Neural crest cell (in vitro differentiated cells): ENCODE measurements at regions not wholly inside any gene's neighbourhood (a gene's known extent, or its start where the extent isn't known, plus 50 kb on each side); places are given as distances from the start of the nearest gene placed in this dataset.

Source experiments
- DNase-seq: peaks from one replicate; pipeline ENCODE4 v3.0.0; 2021; ENCODE audit warnings: low read depth, mixed read lengths, low spot score
- H3K27ac Mint-ChIP-seq: one replicate; pipeline ENCODE4 v1.8.0; 2021; ENCODE audit warnings: mild to moderate bottlenecking, mixed read lengths; ENCODE audit not compliant: unreplicated experiment
- H3K27me3 Mint-ChIP-seq: 2 replicates; pipeline ENCODE4 v1.8.0; 2021; ENCODE audit warnings: low read depth, mild to moderate bottlenecking, mixed read lengths
- H3K36me3 Mint-ChIP-seq: 2 replicates; pipeline ENCODE4 v1.8.0; 2021; ENCODE audit warnings: low read depth, mild to moderate bottlenecking, mixed read lengths
- H3K4me1 Mint-ChIP-seq: 2 replicates; pipeline ENCODE4 v1.8.0; 2021; ENCODE audit warnings: mixed read lengths
- H3K4me3 Mint-ChIP-seq: one replicate; pipeline ENCODE4 v1.8.0; 2021; ENCODE audit warnings: mild to moderate bottlenecking, mixed read lengths
- H3K9me3 Mint-ChIP-seq: 2 replicates; pipeline ENCODE4 v1.8.0; 2021; ENCODE audit warnings: mixed read lengths
- TF ChIP-seq, protein P1 (sequence below): fragments of 200-600 bp; sonication (generic); conservative IDR thresholded peaks from 2 replicates; pipeline ENCODE4 v1.5.0; 2021; ENCODE audit warnings: antibody characterized with exemption, mild to moderate bottlenecking

- DNase-seq = no peak
- no peak overlapping the region for H3K27ac Mint-ChIP-seq
- H3K9me3 Mint-ChIP-seq = peaks cover 9% of the 10 kb centered on the region
- no peak overlapping the region for H3K4me3 Mint-ChIP-seq
- H3K36me3 Mint-ChIP-seq = peaks cover 3% of the 10 kb centered on the region
- TF ChIP-seq, protein P1, sequence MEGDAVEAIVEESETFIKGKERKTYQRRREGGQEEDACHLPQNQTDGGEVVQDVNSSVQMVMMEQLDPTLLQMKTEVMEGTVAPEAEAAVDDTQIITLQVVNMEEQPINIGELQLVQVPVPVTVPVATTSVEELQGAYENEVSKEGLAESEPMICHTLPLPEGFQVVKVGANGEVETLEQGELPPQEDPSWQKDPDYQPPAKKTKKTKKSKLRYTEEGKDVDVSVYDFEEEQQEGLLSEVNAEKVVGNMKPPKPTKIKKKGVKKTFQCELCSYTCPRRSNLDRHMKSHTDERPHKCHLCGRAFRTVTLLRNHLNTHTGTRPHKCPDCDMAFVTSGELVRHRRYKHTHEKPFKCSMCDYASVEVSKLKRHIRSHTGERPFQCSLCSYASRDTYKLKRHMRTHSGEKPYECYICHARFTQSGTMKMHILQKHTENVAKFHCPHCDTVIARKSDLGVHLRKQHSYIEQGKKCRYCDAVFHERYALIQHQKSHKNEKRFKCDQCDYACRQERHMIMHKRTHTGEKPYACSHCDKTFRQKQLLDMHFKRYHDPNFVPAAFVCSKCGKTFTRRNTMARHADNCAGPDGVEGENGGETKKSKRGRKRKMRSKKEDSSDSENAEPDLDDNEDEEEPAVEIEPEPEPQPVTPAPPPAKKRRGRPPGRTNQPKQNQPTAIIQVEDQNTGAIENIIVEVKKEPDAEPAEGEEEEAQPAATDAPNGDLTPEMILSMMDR = no peak
- H3K27me3 Mint-ChIP-seq = no peaks in the 10 kb centered on the region
- H3K4me1 Mint-ChIP-seq = no peaks in the 10 kb centered on the region
These were observed 72.1 kb upstream of the SEC61G start for GRCh38 chr7:54831046-54831643.

DNA sequence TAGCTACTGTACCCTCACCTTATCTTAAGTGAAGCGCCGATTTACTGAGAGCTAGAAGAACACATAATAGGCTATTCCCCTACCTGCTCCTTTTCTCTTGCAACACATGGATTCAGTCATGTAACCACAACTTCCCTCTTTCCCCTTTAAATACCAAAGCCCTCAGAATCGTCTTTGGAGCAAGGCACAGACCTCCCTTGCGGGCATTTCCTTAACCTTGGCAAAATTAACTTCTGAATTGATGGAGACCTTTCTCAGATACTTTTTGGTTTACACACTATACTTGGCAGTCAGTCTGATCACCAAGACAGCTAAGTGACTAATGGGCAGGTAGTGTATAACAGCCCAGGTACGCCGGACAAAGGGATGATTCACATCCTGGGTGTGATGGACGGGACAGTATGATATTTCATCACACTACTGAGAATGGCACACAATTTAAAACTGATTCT, 72.7 kb upstream of the SEC61G start:
- no peak for DNase-seq
- Mint-ChIP-seq H3K4me3 (no peak overlapping the region), H3K27ac (no peak overlapping the region), H3K4me1 (no peaks in the 10 kb centered on the region), H3K36me3 (peaks cover 3% of the 10 kb centered on the region), H3K9me3 (peaks cover 6% of the 10 kb centered on the region), H3K27me3 (no peaks in the 10 kb centered on the region)
- TF ChIP-seq, protein P1 = no peak

DNA sequence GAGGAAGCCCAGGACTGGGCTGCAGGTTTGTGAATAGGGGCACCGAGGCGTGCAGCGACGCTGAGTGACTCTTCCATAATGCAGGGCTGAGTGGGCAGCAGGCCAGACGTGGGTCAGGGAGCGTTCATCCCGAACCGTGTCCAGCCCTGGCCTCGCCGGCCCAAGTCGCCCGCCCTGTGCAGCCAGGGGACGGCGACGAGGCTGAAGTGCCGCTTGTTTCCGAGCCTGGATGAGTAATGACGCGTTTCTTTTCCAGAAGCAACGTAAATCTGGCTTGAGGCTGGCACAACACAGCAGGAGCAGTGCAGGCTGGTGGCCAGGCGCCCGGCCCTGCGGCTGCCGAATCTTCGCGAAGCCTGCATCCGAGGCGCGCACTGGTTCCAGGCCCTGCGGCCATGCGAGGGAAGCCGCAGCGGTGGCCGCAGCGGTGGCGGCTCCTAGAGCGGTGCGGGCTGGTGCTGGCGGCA, 74.0 kb upstream of the SEC61G start:
- Mint-ChIP-seq H3K27ac (no peak overlapping the region), H3K36me3 (peaks cover 3% of the 10 kb centered on the region), H3K4me1 (no peaks in the 10 kb centered on the region), H3K4me3 (no peak overlapping the region), H3K27me3 (no peaks in the 10 kb centered on the region), H3K9me3 (peaks cover 4% of the 10 kb centered on the region)
- DNase-seq = no peak
- TF ChIP-seq, protein P1 = no peak

DNA sequence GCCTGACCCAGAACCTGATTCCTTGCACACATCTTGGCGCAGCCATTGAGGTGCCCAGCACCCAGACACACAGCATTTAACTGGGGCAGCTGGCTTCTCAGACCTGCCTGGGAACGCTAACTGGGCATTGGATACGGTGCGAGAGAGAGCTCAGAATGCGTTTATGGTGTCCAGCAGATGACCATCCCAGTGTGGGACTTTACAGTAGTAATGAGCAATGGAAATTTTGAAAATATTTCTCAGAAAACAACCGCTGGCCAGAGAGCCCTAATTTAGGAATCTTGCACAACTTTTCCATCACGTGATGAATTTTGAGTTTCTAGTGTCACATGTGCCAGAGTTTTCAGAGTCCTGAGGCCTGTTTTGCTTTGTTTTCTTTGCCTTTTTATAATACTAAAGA, 78.2 kb upstream of the SEC61G start:
- H3K9me3 Mint-ChIP-seq = no peaks in the 10 kb centered on the region
- peaks cover 7% of the 10 kb centered on the region for H3K4me1 Mint-ChIP-seq
- no peak overlapping the region for H3K27ac Mint-ChIP-seq
- no peak for DNase-seq
- H3K27me3 Mint-ChIP-seq = no peaks in the 10 kb centered on the region
- TF ChIP-seq, protein P1 = no peak
- no peak overlapping the region for H3K4me3 Mint-ChIP-seq
- H3K36me3 Mint-ChIP-seq = no peaks in the 10 kb centered on the region

GRCh38 chr7:54837761-54838160, 78.8 kb upstream of the SEC61G start:
- Mint-ChIP-seq H3K27ac (no peak overlapping the region), H3K36me3 (no peaks in the 10 kb centered on the region), H3K27me3 (no peaks in the 10 kb centered on the region), H3K4me3 (no peak overlapping the region), H3K9me3 (no peaks in the 10 kb centered on the region), H3K4me1 (peaks cover 10% of the 10 kb centered on the region)
- TF ChIP-seq, protein P1 = no peak
- no peak for DNase-seq
